ENCODE measurements at regions not wholly inside any gene's neighbourhood (a gene's known extent, or its start where the extent isn't known, plus 50 kb on each side); places are given as distances from the start of the nearest gene placed in this dataset.

DNA sequence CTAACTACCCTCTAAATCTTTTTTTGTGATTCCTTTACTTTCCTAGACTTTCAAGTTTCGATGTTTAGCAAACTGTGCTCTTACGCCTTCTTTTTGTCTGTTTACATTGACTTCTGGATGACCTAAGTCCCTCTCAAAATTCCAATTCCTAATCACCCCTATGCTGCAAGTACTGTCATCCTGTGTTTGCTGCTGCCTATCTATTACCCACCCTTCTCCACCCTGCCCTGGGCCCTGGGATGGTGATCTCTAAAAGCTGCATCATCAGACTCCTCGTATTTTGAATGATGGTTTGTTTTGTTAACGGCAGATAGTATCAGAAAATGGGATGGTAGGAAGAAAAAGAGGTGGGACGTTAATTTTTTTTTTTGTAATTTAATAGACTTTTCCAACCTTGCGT, 272.1 kb downstream of the DIO2 start:
- Mint-ChIP-seq H3K36me3 (ENCODE audit: low read depth) (no peaks in the 10 kb centered on the region), H3K27me3 (ENCODE audit: low read depth) (no peaks in the 10 kb centered on the region), H3K9me3 (peaks cover 6% of the 10 kb centered on the region), H3K27ac (no peak overlapping the region), H3K4me3 (no peak overlapping the region), H3K4me1 (ENCODE audit: low read depth) (no peaks in the 10 kb centered on the region)
- no peak for DNase-seq
- CTCF ChIA-PET = no interaction called here
- intact Hi-C loops (cut with micrococcal nuclease) = no loop called here

DNA sequence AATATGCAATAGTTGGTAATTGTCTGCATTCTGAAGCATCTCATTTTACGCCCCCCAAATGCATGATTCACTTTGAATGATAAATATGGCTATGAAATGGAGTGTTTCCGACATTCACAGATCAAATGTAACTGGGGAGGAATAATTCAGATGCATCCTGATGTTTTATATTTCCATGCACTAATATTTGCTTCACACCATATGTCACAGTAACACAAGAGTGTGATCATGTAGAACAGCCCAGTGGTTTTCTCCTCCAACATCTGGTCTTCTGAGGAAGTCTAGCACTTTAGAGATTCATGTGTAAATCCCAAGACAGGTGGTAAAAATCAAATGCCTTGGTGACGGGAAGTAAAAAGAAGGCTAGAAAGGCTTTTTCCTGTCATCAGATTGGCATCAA, 273.1 kb downstream of the DIO2 start:
- no peak overlapping the region for H3K4me3 Mint-ChIP-seq

DNA sequence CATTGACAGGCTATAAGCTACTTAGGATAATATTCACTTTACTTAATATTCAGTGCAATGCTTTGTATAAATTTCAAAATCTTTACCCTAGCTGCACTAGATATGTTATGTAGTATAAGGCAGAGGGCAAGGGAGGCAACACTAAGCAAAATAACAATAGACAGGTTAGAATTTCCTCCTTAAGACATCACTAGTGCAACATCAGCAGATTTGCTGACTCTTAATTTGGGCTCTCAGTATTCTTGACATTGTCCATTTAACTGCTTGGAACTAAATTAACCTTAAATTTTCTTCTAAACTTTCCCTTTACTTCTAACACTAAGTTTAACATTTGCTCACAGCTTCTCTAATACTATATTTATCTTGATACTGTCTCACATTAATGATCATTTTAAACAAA, 273.9 kb downstream of the DIO2 start:
- no peaks in the 10 kb centered on the region for H3K27me3 Mint-ChIP-seq (ENCODE audit: low read depth)

More for the DNA sequence above, 273.1 kb downstream of the DIO2 start:
- intact Hi-C loops (cut with micrococcal nuclease) = no loop called here
- CTCF ChIA-PET = no interaction called here
- Mint-ChIP-seq H3K9me3 (peaks cover 6% of the 10 kb centered on the region), H3K4me1 (ENCODE audit: low read depth) (no peaks in the 10 kb centered on the region), H3K36me3 (ENCODE audit: low read depth) (no peaks in the 10 kb centered on the region), H3K27ac (no peak overlapping the region), H3K27me3 (ENCODE audit: low read depth) (no peaks in the 10 kb centered on the region)
- DNase-seq = no peak

DNA sequence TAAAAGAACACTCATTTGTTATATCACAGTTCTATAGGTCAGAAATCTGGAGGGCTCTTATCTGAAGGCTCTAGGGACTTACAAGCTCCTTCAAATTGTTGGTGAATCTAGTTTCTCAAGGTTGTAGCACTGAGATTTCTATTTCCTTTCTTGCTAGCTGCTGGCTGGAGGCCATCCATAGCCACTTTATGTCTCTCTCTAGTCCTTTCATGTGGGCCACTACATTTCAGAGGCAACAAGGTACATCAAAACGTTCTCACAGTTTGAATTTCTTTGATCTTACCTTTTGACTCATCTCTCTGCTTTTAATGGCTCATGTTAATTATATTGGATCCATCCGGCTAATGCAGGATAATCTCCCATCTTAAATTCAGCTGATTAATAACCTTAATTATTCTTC, 286.8 kb downstream of the DIO2 start:
- no peak for DNase-seq
- no peak overlapping the region for H3K27ac Mint-ChIP-seq
- H3K4me1 Mint-ChIP-seq (ENCODE audit: low read depth) = no peaks in the 10 kb centered on the region
- no peaks in the 10 kb centered on the region for H3K27me3 Mint-ChIP-seq (ENCODE audit: low read depth)
- intact Hi-C loops (cut with micrococcal nuclease) = no loop called here
- CTCF ChIA-PET = no interaction called here
- no peaks in the 10 kb centered on the region for H3K36me3 Mint-ChIP-seq (ENCODE audit: low read depth)
- peaks cover 19% of the 10 kb centered on the region for H3K9me3 Mint-ChIP-seq
- H3K4me3 Mint-ChIP-seq = no peak overlapping the region

More for the DNA sequence above, 273.9 kb downstream of the DIO2 start:
- Mint-ChIP-seq H3K27ac (no peak overlapping the region), H3K9me3 (peaks cover 6% of the 10 kb centered on the region), H3K4me3 (no peak overlapping the region), H3K4me1 (ENCODE audit: low read depth) (no peaks in the 10 kb centered on the region), H3K36me3 (ENCODE audit: low read depth) (no peaks in the 10 kb centered on the region)
- DNase-seq = no peak
- intact Hi-C loops (cut with micrococcal nuclease) = no loop called here
- CTCF ChIA-PET = no interaction called here

DNA sequence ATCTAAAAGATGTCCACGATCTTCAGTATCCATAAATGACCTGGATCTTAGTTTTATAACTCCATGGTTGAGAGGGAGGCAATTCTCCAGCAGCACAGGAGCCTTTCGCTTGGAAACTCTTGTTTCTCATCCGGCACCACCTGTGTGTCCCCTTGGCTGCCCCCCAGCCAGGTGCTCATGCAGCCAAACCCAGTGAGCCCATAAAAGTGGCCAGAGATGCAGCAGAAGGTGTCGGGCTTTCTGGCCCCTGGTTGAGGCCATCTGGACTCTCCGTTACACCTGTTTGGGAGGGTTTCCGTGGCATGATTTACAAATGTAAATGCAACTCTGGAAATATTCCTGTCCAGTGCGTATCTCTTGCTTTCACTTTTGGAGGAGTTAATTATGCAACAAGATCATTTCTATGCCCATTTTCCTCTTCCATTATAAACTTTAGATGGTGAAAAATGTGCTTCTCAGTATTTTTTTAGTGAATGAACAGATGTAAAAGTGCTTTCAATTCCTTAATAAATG, 291.1 kb downstream of the DIO2 start:
- CTCF ChIA-PET = no interaction called here
- Mint-ChIP-seq H3K27me3 (ENCODE audit: low read depth) (no peaks in the 10 kb centered on the region), H3K4me3 (no peak overlapping the region), H3K9me3 (peaks cover 17% of the 10 kb centered on the region), H3K27ac (no peak overlapping the region), H3K36me3 (ENCODE audit: low read depth) (no peaks in the 10 kb centered on the region), H3K4me1 (ENCODE audit: low read depth) (no peaks in the 10 kb centered on the region)
- intact Hi-C loops (cut with micrococcal nuclease) = no loop called here
- DNase-seq = no peak
